Fibroblast of the conjunctiva (primary cell): ENCODE measurements at regions not wholly inside any gene's neighbourhood (a gene's known extent, or its start where the extent isn't known, plus 50 kb on each side); places are given as distances from the start of the nearest gene placed in this dataset.

Source experiments
- DNase-seq: peaks from one replicate; pipeline ENCODE4 v3.0.0-alpha.2; 2010; ENCODE audit warnings: low read depth

- DNase-seq = no peak
These were observed 377.3 kb downstream of the ARAP2 start for GRCh38 chr4:35867057-35867456.

- no peak for DNase-seq
These were observed 372.0 kb downstream of the ARAP2 start for GRCh38 chr4:35872273-35872672.

GRCh38 chr4:35879479-35879878, 364.8 kb downstream of the ARAP2 start:
- no peak for DNase-seq

GRCh38 chr4:35883108-35883507, 361.2 kb downstream of the ARAP2 start:
- DNase-seq = no peak

GRCh38 chr4:35884714-35885480, 359.4 kb downstream of the ARAP2 start:
- no peak for DNase-seq

GRCh38 chr4:35897808-35898207, 346.5 kb downstream of the ARAP2 start:
- no peak for DNase-seq

GRCh38 chr4:35900286-35901243, 343.7 kb downstream of the ARAP2 start:
- DNase-seq = no peak

- DNase-seq = no peak
These were observed 332.1 kb downstream of the ARAP2 start for GRCh38 chr4:35912174-35912573.

GRCh38 chr4:35918491-35918977, 325.8 kb downstream of the ARAP2 start:
- DNase-seq = no peak

- DNase-seq = no peak
These were observed 318.5 kb downstream of the ARAP2 start for GRCh38 chr4:35925806-35926205.

GRCh38 chr4:35926788-35927187, 317.5 kb downstream of the ARAP2 start:
- DNase-seq = no peak

- DNase-seq = no peak
These were observed 310.4 kb downstream of the ARAP2 start for GRCh38 chr4:35933901-35934300.

GRCh38 chr4:35934320-35934981, 309.9 kb downstream of the ARAP2 start:
- peak; percentile 4 for DNase-seq

- DNase-seq = no peak
These were observed 305.4 kb downstream of the ARAP2 start for GRCh38 chr4:35938936-35939335.

- no peak for DNase-seq
These were observed 304.6 kb downstream of the ARAP2 start for GRCh38 chr4:35939751-35940150.

GRCh38 chr4:35942092-35942491, 302.2 kb downstream of the ARAP2 start:
- no peak for DNase-seq

GRCh38 chr4:35943606-35944005, 300.7 kb downstream of the ARAP2 start:
- no peak for DNase-seq

GRCh38 chr4:35948171-35948570, 296.1 kb downstream of the ARAP2 start:
- no peak for DNase-seq

- no peak for DNase-seq
These were observed 293.9 kb downstream of the ARAP2 start for GRCh38 chr4:35950442-35950841.

- DNase-seq = no peak
These were observed 291.6 kb downstream of the ARAP2 start for GRCh38 chr4:35952751-35953150.

GRCh38 chr4:35963383-35963782, 280.9 kb downstream of the ARAP2 start:
- no peak for DNase-seq

GRCh38 chr4:35963974-35964515, 280.3 kb downstream of the ARAP2 start:
- no peak for DNase-seq
